ENCODE measurements at regions not wholly inside any gene's neighbourhood (a gene's known extent, or its start where the extent isn't known, plus 50 kb on each side); places are given as distances from the start of the nearest gene placed in this dataset.

- no peak for TF ChIP-seq CTCF (IDR thresholded peaks at IDR 0.05)
These were observed 60.9 kb upstream of the CHD1 start for GRCh38 chr5:98989727-98990126.

GRCh38 chr5:98986587-98986986 is 57.8 kb upstream of the CHD1 start:
- TF ChIP-seq CTCF (IDR thresholded peaks at IDR 0.05): no peak

GRCh38 chr5:98982880-98983279 is 54.1 kb upstream of the CHD1 start:
- TF ChIP-seq CTCF (IDR thresholded peaks at IDR 0.05): no peak
